ENCODE measurements at regions not wholly inside any gene's neighbourhood (a gene's known extent, or its start where the extent isn't known, plus 50 kb on each side); places are given as distances from the start of the nearest gene placed in this dataset.

DNA sequence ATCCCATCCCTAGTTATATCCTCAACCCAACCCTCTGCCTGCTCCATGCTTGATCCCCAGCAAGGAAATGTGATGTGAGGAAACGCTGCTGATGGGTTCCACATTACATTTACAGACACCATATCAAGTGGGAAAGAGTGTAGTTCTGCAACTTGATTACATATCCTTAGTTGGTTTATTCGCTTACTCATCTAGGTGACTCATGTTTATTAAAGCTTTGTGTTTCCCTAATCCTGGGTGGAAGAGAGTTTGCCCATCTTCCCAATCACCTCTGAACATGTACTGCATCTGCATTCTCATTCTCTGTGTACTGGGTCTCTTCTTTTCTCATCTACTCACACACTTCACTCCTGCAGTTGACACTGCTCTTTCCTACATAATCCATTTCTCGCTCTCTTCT lies 91.7 kb upstream of the PDZRN3 start:
- Histone ChIP-seq H3K4me3 (no peak overlapping the region), H3K36me3 (no peaks in the 10 kb centered on the region), H3K9me3 (ENCODE audit: low read depth) (no peaks in the 10 kb centered on the region), H3K9ac (no peak overlapping the region), H3K27ac (no peak overlapping the region), H2AFZ (replicated peaks) (no peak overlapping the region), H3K79me2 (ENCODE audit: low read depth) (no peaks in the 10 kb centered on the region), H3K4me1 (peaks cover 6% of the 10 kb centered on the region), H3F3A (ENCODE audit: low read depth) (no peaks in the 10 kb centered on the region), H3K4me2 (no peak overlapping the region), H4K20me1 (ENCODE audit: low read depth) (no peaks in the 10 kb centered on the region), H3K27me3 (no peaks in the 10 kb centered on the region)
- TF ChIP-seq EZH2 (IDR thresholded peaks at IDR 0.05) (no peak), EZH2phosphoT487 (IDR thresholded peaks at IDR 0.05) (no peak)
- TF ChIP-seq, protein P1, sequence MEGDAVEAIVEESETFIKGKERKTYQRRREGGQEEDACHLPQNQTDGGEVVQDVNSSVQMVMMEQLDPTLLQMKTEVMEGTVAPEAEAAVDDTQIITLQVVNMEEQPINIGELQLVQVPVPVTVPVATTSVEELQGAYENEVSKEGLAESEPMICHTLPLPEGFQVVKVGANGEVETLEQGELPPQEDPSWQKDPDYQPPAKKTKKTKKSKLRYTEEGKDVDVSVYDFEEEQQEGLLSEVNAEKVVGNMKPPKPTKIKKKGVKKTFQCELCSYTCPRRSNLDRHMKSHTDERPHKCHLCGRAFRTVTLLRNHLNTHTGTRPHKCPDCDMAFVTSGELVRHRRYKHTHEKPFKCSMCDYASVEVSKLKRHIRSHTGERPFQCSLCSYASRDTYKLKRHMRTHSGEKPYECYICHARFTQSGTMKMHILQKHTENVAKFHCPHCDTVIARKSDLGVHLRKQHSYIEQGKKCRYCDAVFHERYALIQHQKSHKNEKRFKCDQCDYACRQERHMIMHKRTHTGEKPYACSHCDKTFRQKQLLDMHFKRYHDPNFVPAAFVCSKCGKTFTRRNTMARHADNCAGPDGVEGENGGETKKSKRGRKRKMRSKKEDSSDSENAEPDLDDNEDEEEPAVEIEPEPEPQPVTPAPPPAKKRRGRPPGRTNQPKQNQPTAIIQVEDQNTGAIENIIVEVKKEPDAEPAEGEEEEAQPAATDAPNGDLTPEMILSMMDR (IDR thresholded peaks at IDR 0.05), result no peak
- Mint-ChIP-seq H3K27ac (no peak overlapping the region), H3K4me3 (no peak overlapping the region), H3K4me1 (peaks cover 2% of the 10 kb centered on the region), H3K36me3 (no peaks in the 10 kb centered on the region), H3K9me3 (no peaks in the 10 kb centered on the region), H3K27me3 (ENCODE audit: insufficient read depth, low read depth) (peaks cover 11% of the 10 kb centered on the region)
- DNase-seq (ENCODE audit: low spot score), result no peak

DNA sequence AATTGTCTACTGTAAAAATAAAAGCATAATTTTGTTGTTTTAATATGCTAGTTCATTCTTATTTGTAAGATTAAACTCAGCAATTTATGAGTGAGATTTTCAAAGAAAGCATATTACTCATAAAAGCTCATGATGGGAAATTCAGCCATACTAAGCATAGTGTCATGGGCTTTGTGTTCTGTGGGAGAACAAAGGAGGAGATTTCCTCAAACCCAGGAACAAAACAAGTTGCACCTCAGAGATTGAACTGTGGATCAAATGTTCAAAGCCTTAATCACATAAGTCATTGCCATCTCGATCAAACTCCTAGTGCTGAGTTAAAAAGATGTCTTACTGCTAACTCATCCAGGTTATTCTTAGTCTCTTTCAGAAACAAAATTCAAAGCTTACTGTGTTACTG lies 85.6 kb upstream of the PDZRN3 start:
- Histone ChIP-seq H3K9me3 (ENCODE audit: low read depth) (no peaks in the 10 kb centered on the region), H3K36me3 (no peaks in the 10 kb centered on the region), H3K4me1 (no peaks in the 10 kb centered on the region), H3F3A (ENCODE audit: low read depth) (no peaks in the 10 kb centered on the region), H3K4me2 (no peak overlapping the region), H2AFZ (replicated peaks) (no peak overlapping the region), H3K27me3 (no peaks in the 10 kb centered on the region), H3K9ac (no peak overlapping the region), H3K27ac (no peak overlapping the region), H3K4me3 (no peak overlapping the region), H4K20me1 (ENCODE audit: low read depth) (no peaks in the 10 kb centered on the region), H3K79me2 (ENCODE audit: low read depth) (no peaks in the 10 kb centered on the region)
- DNase-seq (ENCODE audit: low spot score), result no peak
- Mint-ChIP-seq H3K4me1 (peaks cover 13% of the 10 kb centered on the region), H3K4me3 (no peak overlapping the region), H3K9me3 (no peaks in the 10 kb centered on the region), H3K27ac (no peak overlapping the region), H3K36me3 (no peaks in the 10 kb centered on the region), H3K27me3 (ENCODE audit: insufficient read depth, low read depth) (peaks cover 13% of the 10 kb centered on the region)
- no peak for TF ChIP-seq EZH2 (IDR thresholded peaks at IDR 0.05)
- no peak for TF ChIP-seq EZH2phosphoT487 (IDR thresholded peaks at IDR 0.05)
- TF ChIP-seq, protein P1 (IDR thresholded peaks at IDR 0.05), result no peak

DNA sequence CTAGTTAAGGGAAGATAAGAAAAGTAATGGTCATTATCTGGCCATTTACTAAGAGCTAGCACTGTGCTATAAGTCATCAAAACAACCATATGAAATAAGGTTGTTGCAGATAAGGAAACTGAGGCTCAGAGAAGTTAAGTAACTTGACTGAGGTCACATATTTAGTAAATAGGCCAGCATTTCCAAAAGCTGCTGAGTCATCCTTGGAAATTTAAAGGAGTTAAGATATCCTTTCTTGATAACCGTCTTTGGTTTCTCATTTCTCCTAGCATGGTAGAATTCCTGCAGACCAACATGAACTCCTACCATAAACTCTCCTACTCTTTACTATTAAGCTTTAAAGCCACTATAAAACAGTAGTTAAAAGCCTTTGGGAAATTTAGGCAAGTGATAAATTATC lies 85.0 kb upstream of the PDZRN3 start:
- Histone ChIP-seq H2AFZ (replicated peaks) (no peak overlapping the region), H3K4me1 (no peaks in the 10 kb centered on the region), H3K9me3 (ENCODE audit: low read depth) (no peaks in the 10 kb centered on the region), H3K4me3 (no peak overlapping the region), H3K36me3 (no peaks in the 10 kb centered on the region), H4K20me1 (ENCODE audit: low read depth) (no peaks in the 10 kb centered on the region), H3K9ac (no peak overlapping the region), H3K27ac (no peak overlapping the region), H3F3A (ENCODE audit: low read depth) (no peaks in the 10 kb centered on the region), H3K4me2 (no peak overlapping the region), H3K79me2 (ENCODE audit: low read depth) (no peaks in the 10 kb centered on the region), H3K27me3 (no peaks in the 10 kb centered on the region)
- Mint-ChIP-seq H3K4me3 (no peak overlapping the region), H3K4me1 (peaks cover 13% of the 10 kb centered on the region), H3K9me3 (no peaks in the 10 kb centered on the region), H3K36me3 (no peaks in the 10 kb centered on the region), H3K27ac (no peak overlapping the region), H3K27me3 (ENCODE audit: insufficient read depth, low read depth) (peaks cover 13% of the 10 kb centered on the region)
- no peak for DNase-seq (ENCODE audit: low spot score)
- TF ChIP-seq, protein P1 (IDR thresholded peaks at IDR 0.05), result no peak
- TF ChIP-seq EZH2 (IDR thresholded peaks at IDR 0.05) (no peak), EZH2phosphoT487 (IDR thresholded peaks at IDR 0.05) (no peak)

Measured in neural progenitor cell (in vitro differentiated cells).